HepG2 (cell line): ENCODE measurements at regions not wholly inside any gene's neighbourhood (a gene's known extent, or its start where the extent isn't known, plus 50 kb on each side); places are given as distances from the start of the nearest gene placed in this dataset.

Source experiments
- ATAC-seq: fragments of 200-7000 bp; cut with Tn5 transposase; 3 replicates; pipeline ENCODE4 v1.9.1; 2020; ENCODE audit warnings: mild to moderate bottlenecking, moderate library complexity
- BruUV-seq: library from RNA; stranded (reverse); fragments of 400-500 nt; replicated peaks from 2 replicates; lab custom pipeline; 2021; lab: Mats Ljungman, UMichigan
- CTCF ChIA-PET: fragments of 300-600 bp; formaldehyde crosslinking; extraction: SDS; loops from one replicate; lab custom pipeline; 2021; ENCODE audit warnings: low total read pairs, inconsistent platforms, low intra/inter-chr PET ratio; lab: Yijun Ruan, JAX
- POLR2A ChIA-PET: fragments of 350-600 bp; sonication (Branson Sonifier 250); formaldehyde crosslinking; loops from one replicate; lab custom pipeline; 2020; ENCODE audit warnings: antibody characterized with exemption, inconsistent platforms; lab: Yijun Ruan, JAX
- DNase-seq: peaks from one replicate; pipeline ENCODE4 v3.0.0-alpha.2; 2015; ENCODE audit warnings: low spot score
- FAIRE-seq: peaks from 3 replicates; lab custom pipeline; 2011; peaks lifted over from hg19 to GRCh38; lab: Jason Lieb, UNC
- H2AFZ ChIP-seq: one replicate; pipeline ENCODE4 v1.6.1; 2011; ENCODE audit warnings: low read length, inconsistent platforms
- H3K27ac ChIP-seq: fragments of 300-600 bp; 3 replicates; pipeline ENCODE4 v1.8.0; 2011; ENCODE audit warnings: mixed run types, mild to moderate bottlenecking, mixed read lengths, low read length, inconsistent platforms; ENCODE audit not compliant: insufficient read depth; ENCODE audit errors: extremely low read length
- H3K27me3 ChIP-seq, 2 experiments: fragments of 200-600 bp in 1 of 2; 2 replicates in 1 of 2; 3 replicates in 1 of 2; pipeline versions ENCODE4 v1.6.0 to v1.8.0; 2011; ENCODE audit warnings: low read length in 2 of 2, mild to moderate bottlenecking in 2 of 2, moderate library complexity in 2 of 2, inconsistent platforms in 1 of 2; ENCODE audit not compliant: insufficient read depth in 2 of 2, control insufficient read depth in 1 of 2
- H3K36me3 ChIP-seq, 2 experiments: fragments of 200-600 bp in 1 of 2; replicated peaks in 1 of 2; 2 replicates in 1 of 2; 3 replicates in 1 of 2; pipeline versions ENCODE4 v1.5.1 to v1.8.0; 2011; ENCODE audit warnings: low read length in 2 of 2, inconsistent platforms in 1 of 2; ENCODE audit not compliant: insufficient read depth in 2 of 2, control insufficient read depth in 1 of 2
- H3K4me1 ChIP-seq: 2 replicates; pipeline ENCODE4 v1.5.1; 2012; ENCODE audit warnings: low read length, inconsistent platforms; ENCODE audit not compliant: insufficient read depth
- H3K4me2 ChIP-seq: 2 replicates; pipeline ENCODE4 v1.6.0; 2011; ENCODE audit warnings: low read depth, low read length, inconsistent platforms
- H3K4me3 ChIP-seq, 3 experiments: fragments of 200-600 bp in 1 of 3; sonication (generic), shearing (Covaris generic) in 1 of 3; replicated peaks in 1 of 3; 2 replicates each; pipeline ENCODE4 v1.5.1; 2011 to 2016; ENCODE audit warnings: low read length in 3 of 3, inconsistent platforms in 2 of 3, low read depth in 2 of 3, mild to moderate bottlenecking in 2 of 3, control low read depth in 1 of 3, mixed read lengths in 1 of 3; ENCODE audit not compliant: insufficient read depth in 1 of 3
- H3K79me2 ChIP-seq: one replicate; pipeline ENCODE4 v1.6.1; 2011; ENCODE audit warnings: low read length, inconsistent platforms; ENCODE audit not compliant: insufficient read depth
- H3K9ac ChIP-seq: 2 replicates; pipeline ENCODE4 v1.6.0; 2011; ENCODE audit warnings: mild to moderate bottlenecking, low read depth, low read length, inconsistent platforms; ENCODE audit not compliant: insufficient read depth
- H3K9me3 ChIP-seq: 2 replicates; pipeline ENCODE4 v1.5.1; 2012; ENCODE audit warnings: mild to moderate bottlenecking, low read length
- H4K20me1 ChIP-seq: 2 replicates; pipeline ENCODE4 v1.6.0; 2011; ENCODE audit warnings: inconsistent platforms, mild to moderate bottlenecking, low read length, moderate library complexity; ENCODE audit not compliant: insufficient read depth
- ATF7 ChIP-seq, 2 experiments: fragments of 450-650 bp in 1 of 2; sonication (generic) in 1 of 2; formaldehyde crosslinking in 1 of 2; IDR thresholded peaks; 2 replicates each; pipeline versions ENCODE4 v1.4.0 to v1.6.1; 2016 to 2020; ENCODE audit warnings: antibody characterized with exemption in 1 of 2, mild to moderate bottlenecking in 1 of 2, missing genetic modification reagents in 1 of 2
- E2F1 ChIP-seq: sonication (generic); formaldehyde crosslinking; IDR thresholded peaks from 2 replicates; pipeline ENCODE4 v1.5.0; 2020; ENCODE audit warnings: missing genetic modification reagents
- FOXP1 ChIP-seq, 2 experiments: fragments of 450-650 bp in 1 of 2; IDR thresholded peaks; 2 replicates each; pipeline ENCODE4 v1.6.1; 2017 to 2018; ENCODE audit warnings: antibody characterized with exemption in 1 of 2
- HOXA3 ChIP-seq: sonication (generic); formaldehyde crosslinking; IDR thresholded peaks from 2 replicates; pipeline ENCODE4 v1.5.0; 2020; ENCODE audit warnings: missing genetic modification reagents
- HOXA9 ChIP-seq: sonication (generic); formaldehyde crosslinking; IDR thresholded peaks from 2 replicates; pipeline ENCODE4 v1.8.1; 2022; ENCODE audit warnings: missing genetic modification reagents, mild to moderate bottlenecking, moderate library complexity, borderline replicate concordance
- KDM4B ChIP-seq: sonication (generic); formaldehyde crosslinking; IDR thresholded peaks from 2 replicates; pipeline ENCODE4 v1.4.0; 2020; ENCODE audit warnings: missing genetic modification reagents
- MXI1 ChIP-seq: IDR thresholded peaks from 3 replicates; pipeline ENCODE4 v1.6.1; 2012; ENCODE audit warnings: low read depth, low read length, inconsistent platforms, borderline replicate concordance
- NFATC3 ChIP-seq: sonication (generic); formaldehyde crosslinking; IDR thresholded peaks from 2 replicates; pipeline ENCODE4 v1.5.1; 2020; ENCODE audit warnings: mild to moderate bottlenecking, missing genetic modification reagents
- NR2F2 ChIP-seq: IDR thresholded peaks from 2 replicates; pipeline ENCODE4 v1.6.1; 2012; ENCODE audit warnings: low read depth, inconsistent platforms, borderline replicate concordance
- RFXAP ChIP-seq: sonication (generic); formaldehyde crosslinking; IDR thresholded peaks from 2 replicates; pipeline ENCODE4 v1.4.0; 2020; ENCODE audit warnings: missing genetic modification reagents, borderline replicate concordance
- ZFP36L1 ChIP-seq: sonication (generic); formaldehyde crosslinking; IDR thresholded peaks from 2 replicates; pipeline ENCODE4 v1.8.0; 2022; ENCODE audit warnings: mild to moderate bottlenecking, missing genetic modification reagents, moderate library complexity
- ZKSCAN1 ChIP-seq: fragments of 150-350 bp; IDR thresholded peaks from 2 replicates; pipeline ENCODE4 v1.6.1; 2014; ENCODE audit warnings: low read length
- ZMYM4 ChIP-seq: sonication (generic); formaldehyde crosslinking; IDR thresholded peaks from 2 replicates; pipeline ENCODE4 v1.8.1; 2023; ENCODE audit warnings: mild to moderate bottlenecking, missing genetic modification reagents
- ZZZ3 ChIP-seq: sonication (generic); formaldehyde crosslinking; IDR thresholded peaks from 2 replicates; pipeline ENCODE4 v1.4.0; 2020; ENCODE audit warnings: missing genetic modification reagents, mild to moderate bottlenecking, borderline replicate concordance
- WGBS: methylation state at CpG from one replicate; pipeline ENCODE4 v1.1.6; 2017; ENCODE audit warnings: low lambda C conversion rate; 5-methylcytosine and 5-hydroxymethylcytosine counted together
- in situ Hi-C: cut with HindIII; loops from 2 replicates; pipeline ENCODE4 v1.10.0; 2017; ENCODE audit warnings: low pct_unique_long_range_greater_than_20kb; ENCODE audit not compliant: extremely low pct_ligation_motif_present
- intact Hi-C: fragments of 100-400 bp; cut with micrococcal nuclease; formaldehyde crosslinking; loops from one replicate; pipeline ENCODE4 v1.10.0; 2022; ENCODE audit not compliant: unreplicated experiment
- TF ChIP-seq, protein P1 (sequence below): sonication (generic); formaldehyde crosslinking; IDR thresholded peaks from 2 replicates; pipeline ENCODE4 v1.5.0; 2020; ENCODE audit warnings: missing genetic modification reagents, mild to moderate bottlenecking, borderline replicate concordance

DNA sequence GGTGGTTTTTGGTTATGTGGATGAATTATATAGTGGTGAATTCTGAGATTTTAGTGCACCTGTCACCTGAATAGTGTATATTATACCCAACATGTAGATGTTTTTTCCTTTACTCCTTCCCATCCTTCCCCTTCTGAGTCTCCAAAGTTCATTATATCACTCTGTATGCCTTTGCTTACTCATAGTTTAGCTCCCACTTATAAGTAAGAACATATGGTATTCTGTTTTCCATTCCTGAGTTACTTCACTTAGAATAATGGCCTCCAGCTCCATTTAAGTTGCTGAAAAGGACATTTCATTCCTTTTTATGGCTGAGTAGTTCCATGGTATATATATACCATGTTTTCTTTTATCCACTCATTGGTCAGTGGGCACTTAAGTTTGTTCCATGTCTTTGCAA lies 161.6 kb upstream of the CD180 start:
- no peaks in the 10 kb centered on the region for H3K4me1 ChIP-seq
- FAIRE-seq (no peak), DNase-seq (no peak), ATAC-seq (no peak)
- no peak overlapping the region for H2AFZ ChIP-seq
- no peak for TF ChIP-seq NR2F2
- H3K27me3 ChIP-seq, result no peaks in the 10 kb centered on the region
- no peaks in the 10 kb centered on the region for H3K9me3 ChIP-seq
- no peak overlapping the region for H3K9ac ChIP-seq
- intact Hi-C loops, result no loop called here
- POLR2A ChIA-PET, result no interaction called here
- H3K27ac ChIP-seq, result no peak overlapping the region
- H3K4me2 ChIP-seq, result no peak overlapping the region
- in situ Hi-C loops, result no loop called here
- H4K20me1 ChIP-seq, result no peaks in the 10 kb centered on the region
- BruUV-seq, result no TSS peak
- no peaks in the 10 kb centered on the region for H3K79me2 ChIP-seq
- CTCF ChIA-PET, result no interaction called here
- H3K4me3 ChIP-seq, result no peak overlapping the region
- no peaks in the 10 kb centered on the region for H3K36me3 ChIP-seq

- intact Hi-C loops (no loop called here), in situ Hi-C loops (no loop called here)
- POLR2A ChIA-PET, result no interaction called here
- Histone ChIP-seq H3K79me2 (no peaks in the 10 kb centered on the region), H3K4me1 (no peaks in the 10 kb centered on the region), H3K27me3 (no peaks in the 10 kb centered on the region), H3K4me3 (no peak overlapping the region), H4K20me1 (no peaks in the 10 kb centered on the region), H3K36me3 (no peaks in the 10 kb centered on the region), H3K9me3 (no peaks in the 10 kb centered on the region), H3K4me2 (no peak overlapping the region), H3K27ac (no peak overlapping the region), H2AFZ (no peak overlapping the region), H3K9ac (no peak overlapping the region)
- no peak for TF ChIP-seq ZMYM4 (CRISPR knock-in tag)
- TF ChIP-seq ZZZ3, result no peak
- no peak for TF ChIP-seq RFXAP (CRISPR knock-in tag)
- TF ChIP-seq HOXA9 (CRISPR knock-in tag), result no peak
- TF ChIP-seq, protein P1, sequence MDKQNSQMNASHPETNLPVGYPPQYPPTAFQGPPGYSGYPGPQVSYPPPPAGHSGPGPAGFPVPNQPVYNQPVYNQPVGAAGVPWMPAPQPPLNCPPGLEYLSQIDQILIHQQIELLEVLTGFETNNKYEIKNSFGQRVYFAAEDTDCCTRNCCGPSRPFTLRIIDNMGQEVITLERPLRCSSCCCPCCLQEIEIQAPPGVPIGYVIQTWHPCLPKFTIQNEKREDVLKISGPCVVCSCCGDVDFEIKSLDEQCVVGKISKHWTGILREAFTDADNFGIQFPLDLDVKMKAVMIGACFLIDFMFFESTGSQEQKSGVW, result no peak
- no peak for TF ChIP-seq HOXA3 (CRISPR knock-in tag)
- no peak for TF ChIP-seq FOXP1 (IDR thresholded peaks at IDR 0.05)
- no peak for TF ChIP-seq FOXP1 (CRISPR knock-in tag; IDR thresholded peaks at IDR 0.05)
- no peak for TF ChIP-seq ZFP36L1 (CRISPR knock-in tag)
- no peak for TF ChIP-seq ZKSCAN1
- no peak for TF ChIP-seq ATF7 (IDR thresholded peaks at IDR 0.05)
- no peak for TF ChIP-seq ATF7 (CRISPR knock-in tag; IDR thresholded peaks at IDR 0.05)
- no peak for TF ChIP-seq NFATC3 (CRISPR knock-in tag)
- TF ChIP-seq MXI1, result no peak
- no peak for TF ChIP-seq KDM4B (CRISPR knock-in tag)
- no peak for TF ChIP-seq E2F1 (CRISPR knock-in tag)
- 70% methylated on average over 6 of the region's 6 CpGs for WGBS
- CTCF ChIA-PET, result no interaction called here
- FAIRE-seq (no peak), DNase-seq (no peak), ATAC-seq (no peak)
- BruUV-seq, result no TSS peak
Observed at GRCh38 chr5:67355120-67355713, 158.6 kb upstream of the CD180 start.
